BJ (cell line): ENCODE measurements at regions not wholly inside any gene's neighbourhood (a gene's known extent, or its start where the extent isn't known, plus 50 kb on each side); places are given as distances from the start of the nearest gene placed in this dataset.
"Not testable (repeated sequence)": the region's sequence is repeated elsewhere in the genome, so short reads cannot be mapped to it uniquely, and the experiment has no call there.

Experiments used
- CTCF ChIA-PET: fragments of 350-600 bp; formaldehyde crosslinking; extraction: SDS; loops from one replicate; lab custom pipeline; 2021; ENCODE audit warnings: antibody characterized with exemption, inconsistent platforms; lab: Yijun Ruan, JAX
- POLR2A ChIA-PET: fragments of 300-600 bp; sonication (Branson Sonifier 250); formaldehyde crosslinking; extraction: SDS; loops from one replicate; lab custom pipeline; 2021; ENCODE audit warnings: antibody characterized with exemption; lab: Charles Lee
- DNase-seq: peaks from one replicate; pipeline ENCODE4 v3.0.0-alpha.2; 2011; ENCODE audit warnings: low read depth
- H3K27me3 ChIP-seq: 2 replicates; pipeline ENCODE4 v1.6.0; 2011; ENCODE audit warnings: low read length; ENCODE audit not compliant: control insufficient read depth, insufficient read depth
- H3K36me3 ChIP-seq: 2 replicates; pipeline ENCODE4 v1.5.1; 2011; ENCODE audit warnings: low read length; ENCODE audit not compliant: control insufficient read depth, insufficient read depth
- H3K4me3 ChIP-seq: 2 replicates; pipeline ENCODE4 v1.5.1; 2011; ENCODE audit warnings: low read depth, mild to moderate bottlenecking, control low read depth, low read length
- CTCF ChIP-seq: IDR thresholded peaks from 2 replicates; pipeline ENCODE4 v1.5.1; 2011; ENCODE audit warnings: low read depth, mild to moderate bottlenecking, control low read depth, inconsistent platforms, low read length, moderate library complexity; ENCODE audit not compliant: insufficient read depth

DNA sequence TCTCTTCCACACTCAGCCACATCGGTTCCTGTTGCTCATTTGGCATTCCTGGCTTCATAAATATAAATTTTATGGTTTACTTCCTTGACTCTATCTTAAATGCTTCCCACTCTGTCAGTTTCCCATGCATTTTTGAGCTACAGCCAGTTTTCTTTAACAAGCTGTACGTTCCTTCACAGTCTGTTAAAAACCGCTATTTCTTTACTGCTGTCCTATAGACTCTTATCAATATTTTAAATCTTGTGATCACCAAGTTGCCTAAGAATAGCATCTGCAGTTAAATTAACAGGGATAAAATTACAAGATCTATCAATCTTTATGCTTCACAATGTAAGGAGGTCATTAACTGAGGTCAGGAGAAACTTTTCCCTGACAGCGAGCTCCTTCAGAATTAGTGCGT lies 103.1 kb upstream of the RHOBTB1 start:
- DNase-seq, result no peak
- H3K27me3 ChIP-seq, result peaks cover 4% of the 10 kb centered on the region
- CTCF ChIA-PET, result interaction anchor here (0.8 to 2.2 kb wide), 3 partner anchors 15 to 18 kb away, joined by 3 to 7 read pairs (median 3); no protein-coding TSS in a partner anchor
- no peak overlapping the region for H3K4me3 ChIP-seq
- H3K36me3 ChIP-seq, result no peaks in the 10 kb centered on the region
- TF ChIP-seq CTCF, result no peak
- POLR2A ChIA-PET, result no interaction called here

GRCh38 chr10:61045480-61045879 lies 101.5 kb upstream of the RHOBTB1 start:
- H3K36me3 ChIP-seq, DNase-seq, H3K27me3 ChIP-seq, H3K4me3 ChIP-seq, POLR2A ChIA-PET: not testable (repeated sequence)
- CTCF ChIA-PET, result interaction anchor here (2.2 kb wide), 1 partner anchor 14 kb away, joined by 7 read pairs; no protein-coding TSS in a partner anchor

DNA sequence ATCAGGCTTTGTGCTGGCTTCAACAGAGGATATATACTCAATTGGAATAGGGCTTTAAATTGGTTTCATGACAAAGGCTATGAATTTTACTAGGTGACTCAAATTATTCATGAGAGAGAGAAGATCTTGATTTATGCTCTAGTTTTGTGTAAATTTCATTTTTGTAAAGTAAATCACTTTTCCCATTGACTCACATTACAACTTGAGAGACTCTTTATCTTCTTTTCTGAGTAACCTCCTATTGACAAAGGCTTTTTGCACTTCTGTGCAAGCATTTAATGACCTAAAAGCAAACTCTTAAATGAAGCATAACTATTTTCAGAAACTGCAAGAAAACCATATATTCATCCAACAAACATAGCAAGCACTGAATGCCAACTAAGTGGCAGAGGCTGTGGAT lies 98.5 kb upstream of the RHOBTB1 start:
- H3K27me3 ChIP-seq, result peaks cover 4% of the 10 kb centered on the region
- H3K4me3 ChIP-seq, result no peak overlapping the region
- CTCF ChIA-PET, result no interaction called here
- no peaks in the 10 kb centered on the region for H3K36me3 ChIP-seq
- TF ChIP-seq CTCF, result no peak
- no peak for DNase-seq
- POLR2A ChIA-PET, result no interaction called here

- Histone ChIP-seq H3K36me3 (no peaks in the 10 kb centered on the region), H3K27me3 (peaks cover 4% of the 10 kb centered on the region), H3K4me3 (no peak overlapping the region)
- DNase-seq, result no peak
- no peak for TF ChIP-seq CTCF
- CTCF ChIA-PET, result interaction anchor here (1.2 kb wide), 1 partner anchor 15 kb away, joined by 3 read pairs; no protein-coding TSS in a partner anchor
- POLR2A ChIA-PET, result no interaction called here
Observed at GRCh38 chr10:61040399-61041016, 96.5 kb upstream of the RHOBTB1 start.

GRCh38 chr10:61039868-61040267 lies 95.9 kb upstream of the RHOBTB1 start:
- Histone ChIP-seq H3K27me3 (peaks cover 4% of the 10 kb centered on the region), H3K4me3 (no peak overlapping the region), H3K36me3 (no peaks in the 10 kb centered on the region)
- no peak for DNase-seq
- TF ChIP-seq CTCF, result no peak
- ChIA-PET POLR2A (no interaction called here), CTCF (no interaction called here)

GRCh38 chr10:61037261-61037830 lies 93.4 kb upstream of the RHOBTB1 start:
- H3K4me3 ChIP-seq, H3K36me3 ChIP-seq, DNase-seq, CTCF ChIA-PET, POLR2A ChIA-PET, H3K27me3 ChIP-seq: not testable (repeated sequence)

DNA sequence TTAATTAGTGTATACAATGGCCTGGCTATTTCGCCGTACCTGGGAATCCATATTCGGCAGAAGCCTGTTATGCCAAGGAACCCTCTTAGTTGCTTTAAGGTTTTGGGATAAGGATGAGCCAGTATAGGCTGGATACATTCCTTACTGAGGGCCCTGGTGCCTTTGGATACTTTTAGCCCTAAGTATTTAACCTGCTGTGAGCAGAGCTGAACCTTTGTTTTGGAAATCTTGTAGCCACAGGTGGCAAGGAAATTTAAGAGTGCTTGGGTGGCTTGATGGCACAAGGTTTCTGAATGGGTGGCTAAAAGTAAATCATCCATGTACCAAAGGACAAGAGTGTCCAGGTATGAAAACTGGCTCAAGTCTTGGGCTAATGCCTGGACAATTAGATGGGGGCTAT lies 92.2 kb upstream of the RHOBTB1 start:
- DNase-seq, H3K36me3 ChIP-seq, H3K27me3 ChIP-seq, POLR2A ChIA-PET, H3K4me3 ChIP-seq, CTCF ChIA-PET: not testable (repeated sequence)
